22Rv1 (cell line): ENCODE measurements at regions not wholly inside any gene's neighbourhood (a gene's known extent, or its start where the extent isn't known, plus 50 kb on each side); places are given as distances from the start of the nearest gene placed in this dataset.

ENCODE experiments used
- ZFX ChIP-seq: fragments of 450-650 bp; IDR thresholded peaks from 2 replicates; pipeline ENCODE4 v1.6.1; 2017; ENCODE audit warnings: antibody characterized with exemption, borderline replicate concordance
- TF ChIP-seq, protein P1 (sequence below): fragments of 450-650 bp; IDR thresholded peaks from 2 replicates; pipeline ENCODE4 v1.5.1; 2017; ENCODE audit warnings: mild to moderate bottlenecking

- TF ChIP-seq, protein P1, sequence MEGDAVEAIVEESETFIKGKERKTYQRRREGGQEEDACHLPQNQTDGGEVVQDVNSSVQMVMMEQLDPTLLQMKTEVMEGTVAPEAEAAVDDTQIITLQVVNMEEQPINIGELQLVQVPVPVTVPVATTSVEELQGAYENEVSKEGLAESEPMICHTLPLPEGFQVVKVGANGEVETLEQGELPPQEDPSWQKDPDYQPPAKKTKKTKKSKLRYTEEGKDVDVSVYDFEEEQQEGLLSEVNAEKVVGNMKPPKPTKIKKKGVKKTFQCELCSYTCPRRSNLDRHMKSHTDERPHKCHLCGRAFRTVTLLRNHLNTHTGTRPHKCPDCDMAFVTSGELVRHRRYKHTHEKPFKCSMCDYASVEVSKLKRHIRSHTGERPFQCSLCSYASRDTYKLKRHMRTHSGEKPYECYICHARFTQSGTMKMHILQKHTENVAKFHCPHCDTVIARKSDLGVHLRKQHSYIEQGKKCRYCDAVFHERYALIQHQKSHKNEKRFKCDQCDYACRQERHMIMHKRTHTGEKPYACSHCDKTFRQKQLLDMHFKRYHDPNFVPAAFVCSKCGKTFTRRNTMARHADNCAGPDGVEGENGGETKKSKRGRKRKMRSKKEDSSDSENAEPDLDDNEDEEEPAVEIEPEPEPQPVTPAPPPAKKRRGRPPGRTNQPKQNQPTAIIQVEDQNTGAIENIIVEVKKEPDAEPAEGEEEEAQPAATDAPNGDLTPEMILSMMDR, result no peak
- TF ChIP-seq ZFX, result no peak
These were observed 92.0 kb downstream of the LYZL2 start for GRCh38 chr10:30537586-30537985.
